T-helper 2 cell treated with Interferon-gamma antibody and Interleukin-4, amounts not matched to agents 100 ng/mL and 5 ng/mL, for 36 hours (primary cell): ENCODE measurements at regions not wholly inside any gene's neighbourhood (a gene's known extent, or its start where the extent isn't known, plus 50 kb on each side); places are given as distances from the start of the nearest gene placed in this dataset.
"Not testable (repeated sequence)": the region's sequence is repeated elsewhere in the genome, so short reads cannot be mapped to it uniquely, and the experiment has no call there.

Experiments
- intact Hi-C: fragments of 100-400 bp; cut with micrococcal nuclease; formaldehyde crosslinking; loops from one replicate; pipeline ENCODE4 v1.15.1; 2023

DNA sequence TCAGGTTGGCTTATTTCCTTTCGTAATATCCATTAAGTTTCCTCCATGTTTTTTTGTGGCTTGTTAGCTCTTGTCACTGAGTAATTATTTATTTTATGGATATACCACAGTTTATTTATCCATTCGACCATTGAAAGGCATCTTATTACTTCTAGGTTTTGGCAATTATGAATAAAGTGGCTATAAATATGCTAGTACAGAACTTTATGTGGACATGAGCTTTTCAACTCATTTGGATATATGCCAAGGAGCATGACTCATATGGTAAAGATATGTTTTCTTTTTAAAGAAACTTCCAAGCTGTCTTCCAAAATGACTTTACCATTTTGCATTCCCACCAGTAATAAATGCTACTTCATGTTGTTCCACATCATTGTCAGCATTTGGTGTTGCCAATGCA, 803.6 kb downstream of the GLUD2 start:
- intact Hi-C loops: no loop called here

GRCh38 chrX:121853762-121854613, 806.6 kb downstream of the GLUD2 start:
- intact Hi-C loops: no loop called here

- intact Hi-C loops: no loop called here
Observed at GRCh38 chrX:121854614-121854911, 807.2 kb downstream of the GLUD2 start.

DNA sequence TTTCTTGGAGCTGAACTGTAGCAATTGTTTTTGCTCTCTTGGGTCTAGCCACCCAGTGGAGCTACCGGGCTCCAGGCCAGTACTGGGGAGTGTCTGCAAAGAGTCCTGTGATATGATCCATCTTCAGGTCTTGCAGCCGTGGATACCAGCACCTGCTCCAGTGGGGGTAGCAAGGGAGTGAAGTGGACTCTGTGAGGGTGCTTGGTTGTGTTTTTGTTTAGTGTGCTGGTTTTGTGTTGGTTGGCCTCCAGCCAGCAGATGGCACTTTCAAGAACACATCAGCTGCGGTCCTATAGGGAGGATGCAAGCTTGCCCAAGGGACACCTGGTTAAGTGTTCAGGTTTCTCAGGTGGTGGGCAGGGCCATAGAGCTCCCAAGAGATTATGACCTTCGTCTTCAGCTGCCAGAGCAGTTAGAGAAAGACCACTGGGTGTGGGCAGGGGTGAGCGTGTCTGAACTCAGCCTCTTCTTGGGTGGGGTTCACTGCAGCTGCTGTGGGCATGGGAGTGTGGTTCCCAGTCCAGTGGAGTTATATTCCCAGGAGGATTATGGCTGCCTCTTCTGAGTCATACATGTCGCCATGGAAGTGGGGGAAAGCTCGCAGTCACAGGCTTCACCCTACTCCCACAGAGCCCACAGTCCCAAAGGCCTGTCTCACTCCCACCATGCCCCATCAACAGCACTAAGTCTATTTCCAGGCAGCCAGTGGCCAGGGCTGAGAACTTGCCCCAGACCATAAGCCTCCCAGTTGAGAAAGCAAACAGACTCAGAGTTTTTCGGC, 811.6 kb downstream of the GLUD2 start:
- intact Hi-C loops: no loop called here

DNA sequence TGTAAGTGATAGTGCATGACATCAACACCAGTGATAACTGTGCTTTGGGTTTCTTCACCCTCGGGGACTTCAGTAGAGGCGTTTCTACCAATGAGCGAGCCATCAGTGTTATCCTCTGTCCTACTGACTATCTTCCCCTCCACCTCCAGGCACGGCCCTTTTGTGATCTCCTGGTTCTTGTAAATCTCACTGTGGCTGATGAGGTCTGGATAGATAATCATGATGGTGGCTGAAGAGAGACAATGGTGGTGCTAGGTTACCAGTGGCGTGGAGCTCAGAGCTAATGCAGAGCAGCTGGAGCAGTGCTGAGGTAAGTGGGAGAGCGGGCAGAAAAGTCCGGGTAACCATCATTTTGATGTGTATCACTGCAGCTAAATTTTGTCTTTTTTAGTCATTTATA, 816.6 kb downstream of the GLUD2 start:
- intact Hi-C loops: no loop called here

- intact Hi-C loops: no loop called here
Observed at GRCh38 chrX:121864561-121864960, 817.2 kb downstream of the GLUD2 start.

- intact Hi-C loops: no loop called here
Observed at GRCh38 chrX:121869876-121870477, 822.6 kb downstream of the GLUD2 start.

DNA sequence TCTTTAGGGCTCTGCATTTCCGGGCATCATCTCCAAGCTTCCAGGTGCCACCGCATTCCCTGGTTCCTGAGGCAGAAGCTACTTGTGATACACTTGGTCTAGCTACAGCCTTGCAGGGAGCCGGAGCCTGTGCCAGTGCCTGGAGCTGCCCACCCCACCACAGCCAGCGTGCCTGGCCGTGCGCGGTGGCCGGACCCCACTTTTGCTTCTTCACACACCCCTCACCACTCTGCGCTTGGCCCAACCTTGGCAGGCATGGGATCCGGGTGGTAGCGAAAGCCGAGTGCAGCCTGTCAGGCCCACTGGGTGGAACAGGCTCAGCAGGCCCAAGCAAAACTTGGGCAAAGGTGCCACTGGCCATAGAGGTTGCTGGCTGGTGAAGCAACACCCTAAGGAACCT, 823.7 kb downstream of the GLUD2 start:
- intact Hi-C loops: no loop called here

DNA sequence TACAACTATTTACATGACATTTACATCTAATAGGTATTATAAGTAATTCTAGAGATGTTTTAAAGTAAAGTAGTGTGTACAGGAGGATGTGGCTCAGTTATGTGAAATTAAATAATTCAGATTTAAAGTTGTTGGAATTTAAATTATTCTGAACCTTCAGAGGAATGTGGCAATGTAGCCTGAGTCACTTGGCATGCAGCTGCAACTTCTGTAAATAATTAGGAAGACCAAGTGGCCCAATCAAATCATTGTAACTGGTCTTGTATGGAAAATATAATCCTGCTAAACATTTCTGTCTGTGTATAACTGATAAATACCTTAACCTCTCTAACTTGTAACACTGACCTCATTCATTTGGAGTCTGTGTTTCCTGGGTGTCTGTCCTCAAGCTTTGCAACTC, 828.9 kb downstream of the GLUD2 start:
- intact Hi-C loops: no loop called here

DNA sequence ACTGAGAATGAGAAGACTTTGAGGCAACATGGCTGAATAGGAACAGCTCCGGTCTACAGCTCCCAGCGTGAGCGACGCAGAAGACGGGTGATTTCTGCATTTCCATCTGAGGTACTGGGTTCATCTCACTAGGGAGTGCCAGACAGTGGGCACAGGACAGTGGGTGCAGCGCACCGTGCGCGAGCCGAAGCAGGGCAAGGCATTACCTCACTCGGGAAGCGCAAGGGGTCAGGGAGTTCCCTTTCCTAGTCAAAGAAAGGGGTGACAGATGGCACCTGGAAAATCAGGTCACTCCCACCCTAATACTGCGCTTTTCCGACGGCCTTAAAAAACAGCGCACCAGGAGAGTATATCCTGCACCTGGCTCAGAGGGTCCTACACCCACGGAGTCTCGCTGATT, 829.9 kb downstream of the GLUD2 start:
- intact Hi-C loops: not testable (repeated sequence)

DNA sequence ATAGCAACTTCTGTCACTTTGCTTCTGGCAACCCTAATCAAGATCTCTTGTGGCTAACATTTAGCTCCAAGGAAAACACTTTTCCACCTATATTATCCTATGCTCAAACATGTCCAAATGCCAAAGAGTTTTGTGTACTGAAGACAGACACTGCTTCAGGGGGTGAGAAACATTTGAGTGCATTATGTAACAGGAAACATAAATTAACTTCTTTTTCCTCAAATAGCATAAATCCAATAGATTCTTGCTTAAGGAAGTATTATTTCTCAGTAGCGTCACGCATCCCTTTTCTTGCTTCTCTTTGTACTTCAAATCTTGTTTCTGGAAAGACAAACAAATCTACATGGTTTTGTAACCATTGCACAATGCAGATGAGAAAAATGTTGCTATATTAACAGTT, 839.1 kb downstream of the GLUD2 start:
- intact Hi-C loops: no loop called here

- intact Hi-C loops: no loop called here
Observed at GRCh38 chrX:121894756-121895155, 847.3 kb downstream of the GLUD2 start.

- intact Hi-C loops: no loop called here
Observed at GRCh38 chrX:121902463-121902862, 855.1 kb downstream of the GLUD2 start.

- intact Hi-C loops: no loop called here
Observed at GRCh38 chrX:121903961-121904360, 856.6 kb downstream of the GLUD2 start.

DNA sequence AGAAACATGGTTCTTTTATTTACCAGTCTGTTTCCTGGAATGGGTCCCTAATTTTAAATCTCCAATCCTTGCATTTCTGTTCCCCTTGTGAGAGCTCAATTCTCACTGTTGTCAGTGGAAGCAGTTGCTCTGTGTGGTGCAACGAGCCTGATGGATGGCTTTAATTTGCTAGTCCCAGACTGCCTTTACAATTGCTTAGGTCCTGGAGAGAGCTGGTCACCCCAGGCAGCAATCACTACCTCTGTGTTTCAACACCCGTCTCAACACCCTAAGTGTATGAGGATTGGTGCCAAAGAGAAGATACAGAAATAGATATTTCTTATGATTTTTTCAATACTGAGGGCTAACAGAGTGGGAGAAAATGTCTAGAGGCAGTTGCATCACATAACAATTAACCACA, 873.8 kb downstream of the GLUD2 start:
- intact Hi-C loops: no loop called here

GRCh38 chrX:121931567-121931966, 884.2 kb downstream of the GLUD2 start:
- intact Hi-C loops: no loop called here

GRCh38 chrX:121932688-121933087, 885.3 kb downstream of the GLUD2 start:
- intact Hi-C loops: no loop called here

DNA sequence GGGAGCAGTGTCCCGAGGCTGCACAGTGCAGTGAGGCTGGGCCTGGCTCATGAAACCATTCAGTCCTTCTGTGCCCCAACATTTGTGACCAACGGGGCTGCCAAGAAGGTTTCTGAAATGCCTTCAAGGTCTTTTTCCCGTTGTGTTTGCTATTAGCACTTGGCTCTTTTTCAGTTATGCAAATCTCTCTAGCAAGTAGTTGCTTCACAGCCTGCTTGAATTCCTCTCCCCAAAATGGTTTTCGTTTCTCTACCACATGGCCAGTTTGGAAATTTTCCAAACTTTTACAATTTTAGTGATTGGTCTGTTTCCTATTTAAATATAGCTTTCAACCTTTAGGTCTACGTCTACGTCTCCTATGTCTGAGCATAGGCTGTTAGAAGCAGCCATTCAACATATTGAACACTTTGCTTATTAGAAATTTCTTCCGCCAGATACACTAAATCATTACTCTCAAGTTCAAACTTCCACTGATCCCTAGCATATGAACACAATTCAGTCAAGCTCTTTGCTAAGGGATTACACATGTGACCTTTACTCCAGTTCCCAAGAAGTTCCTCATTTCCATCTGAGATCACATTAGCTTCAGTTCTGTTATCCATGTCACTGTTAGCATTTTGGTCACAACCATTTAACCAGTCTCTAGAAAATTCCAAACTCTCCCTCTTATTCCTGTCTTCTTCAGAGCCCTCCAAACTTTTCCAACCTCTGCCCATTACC, 901.8 kb downstream of the GLUD2 start:
- intact Hi-C loops: no loop called here

GRCh38 chrX:121958886-121959285, 911.5 kb downstream of the GLUD2 start:
- intact Hi-C loops: no loop called here

DNA sequence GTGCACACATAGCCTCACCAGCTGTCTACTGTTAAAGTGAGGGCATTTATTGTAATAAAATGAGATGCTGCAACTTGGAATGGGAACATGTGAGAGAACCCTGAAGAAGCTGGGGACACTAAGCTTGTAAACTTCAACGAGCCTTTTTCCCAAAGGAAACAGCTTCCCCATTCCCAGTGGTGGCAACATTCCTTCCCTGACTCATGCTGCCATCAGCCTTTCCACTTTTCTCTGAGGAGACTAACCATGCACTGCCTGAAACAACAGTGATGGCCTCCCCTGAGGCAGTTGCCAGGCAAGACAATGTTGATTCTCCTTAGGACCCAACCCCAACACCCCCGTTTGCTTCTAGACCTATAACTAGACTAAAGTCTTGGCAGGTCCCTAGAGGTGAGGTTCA, 928.3 kb downstream of the GLUD2 start:
- intact Hi-C loops: no loop called here

GRCh38 chrX:121987163-121987562, 939.8 kb downstream of the GLUD2 start:
- intact Hi-C loops: no loop called here

DNA sequence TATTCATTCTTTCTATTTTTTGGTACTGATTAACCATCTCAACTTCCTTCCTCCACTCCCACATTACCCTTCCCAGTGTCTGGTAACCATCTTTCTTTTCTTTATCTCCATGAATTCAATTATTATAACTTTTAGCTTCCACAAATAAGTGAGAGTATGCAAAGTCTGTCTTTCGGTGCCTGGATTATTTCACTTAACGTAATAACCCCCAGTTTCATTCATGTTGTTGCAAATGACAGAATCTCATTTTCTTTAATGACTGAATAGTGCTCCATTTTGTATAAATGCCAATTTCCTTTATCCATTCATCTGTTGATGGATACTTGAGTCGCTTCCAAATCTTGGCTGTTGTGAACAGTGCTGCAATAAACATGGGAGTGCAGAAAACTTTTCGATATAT, 940.4 kb downstream of the GLUD2 start:
- intact Hi-C loops: no loop called here
